Neural cell (in vitro differentiated cells): ENCODE measurements at regions not wholly inside any gene's neighbourhood (a gene's known extent, or its start where the extent isn't known, plus 50 kb on each side); places are given as distances from the start of the nearest gene placed in this dataset.
"Not testable (repeated sequence)": the region's sequence is repeated elsewhere in the genome, so short reads cannot be mapped to it uniquely, and the experiment has no call there.

ENCODE experiments used
- H2AFZ ChIP-seq: fragments of 200-600, 300-800 bp; sonication (generic), shearing (Covaris generic); 2 replicates; pipeline ENCODE4 v1.6.0; 2014; ENCODE audit warnings: low read depth, mild to moderate bottlenecking, antibody characterized with exemption, low read length, moderate library complexity
- H3F3A ChIP-seq: fragments of 200-600 bp; shearing (Covaris generic); 2 replicates; pipeline ENCODE4 v1.6.1; 2016; ENCODE audit warnings: mild to moderate bottlenecking, moderate library complexity, mixed read lengths, antibody characterized with exemption, low read length; ENCODE audit not compliant: insufficient read depth, poor library complexity, severe bottlenecking
- H3K27ac ChIP-seq: fragments of 200-600, 300-800 bp; sonication (generic), shearing (Covaris generic); 2 replicates; pipeline ENCODE4 v1.5.1; 2014; ENCODE audit warnings: mild to moderate bottlenecking, low read length, moderate library complexity
- H3K27me3 ChIP-seq: fragments of 300-800, 200-600 bp; sonication (generic), shearing (Covaris generic); 2 replicates; pipeline ENCODE4 v1.6.0; 2014; ENCODE audit warnings: mild to moderate bottlenecking, low read depth, low read length, moderate library complexity; ENCODE audit not compliant: insufficient read depth
- H3K36me3 ChIP-seq: fragments of 300-800, 200-600 bp; sonication (generic), shearing (Covaris generic); 2 replicates; pipeline ENCODE4 v1.5.1; 2014; ENCODE audit warnings: mild to moderate bottlenecking, antibody characterized with exemption, low read length, moderate library complexity; ENCODE audit not compliant: insufficient read depth
- H3K4me2 ChIP-seq: fragments of 300-800, 200-600 bp; sonication (generic), shearing (Covaris generic); 2 replicates; pipeline ENCODE4 v1.6.0; 2014; ENCODE audit warnings: mild to moderate bottlenecking, low read length
- H3K4me3 ChIP-seq: fragments of 300-800, 200-600 bp; sonication (generic), shearing (Covaris generic); 2 replicates; pipeline ENCODE4 v1.5.1; 2014; ENCODE audit warnings: mild to moderate bottlenecking, low read length, moderate library complexity
- H3K79me2 ChIP-seq: fragments of 200-600 bp; shearing (Covaris generic); replicated peaks from 2 replicates; pipeline ENCODE4 v1.6.0; 2014; ENCODE audit warnings: mild to moderate bottlenecking, low read length, moderate library complexity; ENCODE audit not compliant: insufficient read depth
- H3K9ac ChIP-seq: fragments of 300-800, 200-600 bp; sonication (generic), shearing (Covaris generic); 2 replicates; pipeline ENCODE4 v1.6.1; 2016; ENCODE audit warnings: mild to moderate bottlenecking, low read length, mixed read lengths
- H3K9me2 ChIP-seq: fragments of 200-600 bp; shearing (Covaris generic); 2 replicates; pipeline ENCODE4 v1.6.1; 2016; ENCODE audit warnings: mild to moderate bottlenecking, low read length, mixed read lengths; ENCODE audit not compliant: insufficient read depth
- H3K9me3 ChIP-seq: fragments of 200-600, 300-800 bp; sonication (generic), shearing (Covaris generic); 2 replicates; pipeline ENCODE4 v1.6.1; 2016; ENCODE audit warnings: mild to moderate bottlenecking, mixed run types, low read length, moderate library complexity, mixed read lengths
- H4K20me1 ChIP-seq: fragments of 200-600 bp; shearing (Covaris generic); 2 replicates; pipeline ENCODE4 v1.6.1; 2016; ENCODE audit warnings: mild to moderate bottlenecking, mixed run types; ENCODE audit not compliant: insufficient read depth
- EP300 ChIP-seq: fragments of 450-650 bp; conservative IDR thresholded peaks from 2 replicates; pipeline ENCODE4 v1.6.1; 2014; ENCODE audit warnings: antibody characterized with exemption, mild to moderate bottlenecking, moderate library complexity; ENCODE audit not compliant: poor library complexity, severe bottlenecking
- EZH2 ChIP-seq: fragments of 200-600, 300-800 bp; shearing (Covaris generic), sonication (generic); IDR thresholded peaks from 2 replicates; pipeline ENCODE4 v1.6.1; 2014; ENCODE audit warnings: antibody characterized with exemption, low read length, borderline replicate concordance, mild to moderate bottlenecking; ENCODE audit not compliant: insufficient read depth, poor library complexity, severe bottlenecking
- MXI1 ChIP-seq: fragments of 450-650 bp; conservative IDR thresholded peaks from 2 replicates; pipeline ENCODE4 v1.6.1; 2014; ENCODE audit warnings: antibody characterized with exemption, mild to moderate bottlenecking; ENCODE audit not compliant: poor library complexity, severe bottlenecking
- POLR2AphosphoS5 ChIP-seq: IDR thresholded peaks from 2 replicates; pipeline ENCODE4 v1.6.1; 2012
- TF ChIP-seq, protein P1 (sequence below): fragments of 450-650 bp; IDR thresholded peaks from 2 replicates; pipeline ENCODE4 v1.5.1; 2014; ENCODE audit warnings: antibody characterized with exemption, mild to moderate bottlenecking, moderate library complexity; ENCODE audit not compliant: poor library complexity, severe bottlenecking
- TF ChIP-seq, protein P2 (sequence below): IDR thresholded peaks from 2 replicates; pipeline ENCODE4 v1.6.1; 2012; ENCODE audit warnings: borderline replicate concordance

DNA sequence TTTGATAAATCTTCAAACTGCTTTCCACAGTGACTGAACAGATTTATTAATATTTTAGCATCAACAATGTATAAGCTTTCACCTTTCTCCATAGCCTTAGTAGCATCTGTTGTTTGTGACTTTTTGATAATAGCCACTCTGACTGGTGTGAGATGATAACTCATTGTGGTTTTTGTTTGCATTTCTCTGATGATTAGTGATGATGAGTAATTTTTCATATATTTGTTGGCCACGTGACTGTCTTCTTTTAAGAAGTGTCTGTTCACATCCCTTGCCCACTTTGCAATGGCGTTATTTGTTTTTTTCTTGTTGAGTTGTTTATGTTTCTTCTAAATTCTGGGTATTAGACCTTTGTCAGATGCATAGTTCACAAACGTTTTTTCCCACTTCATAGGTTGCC is 952.9 kb downstream of the TRIB2 start:
- Histone ChIP-seq H4K20me1 (no peaks in the 10 kb centered on the region), H3K9ac (no peak overlapping the region), H3K27ac (no peak overlapping the region), H3K9me3 (no peaks in the 10 kb centered on the region), H2AFZ (no peak overlapping the region), H3K79me2 (no peaks in the 10 kb centered on the region), H3K36me3 (no peaks in the 10 kb centered on the region), H3K4me2 (no peak overlapping the region), H3F3A (no peaks in the 10 kb centered on the region), H3K4me3 (no peak overlapping the region), H3K27me3 (no peaks in the 10 kb centered on the region), H3K9me2 (no peaks in the 10 kb centered on the region)
- TF ChIP-seq EZH2 (no peak), EP300 (no peak), POLR2AphosphoS5 (no peak)
- TF ChIP-seq, protein P1, sequence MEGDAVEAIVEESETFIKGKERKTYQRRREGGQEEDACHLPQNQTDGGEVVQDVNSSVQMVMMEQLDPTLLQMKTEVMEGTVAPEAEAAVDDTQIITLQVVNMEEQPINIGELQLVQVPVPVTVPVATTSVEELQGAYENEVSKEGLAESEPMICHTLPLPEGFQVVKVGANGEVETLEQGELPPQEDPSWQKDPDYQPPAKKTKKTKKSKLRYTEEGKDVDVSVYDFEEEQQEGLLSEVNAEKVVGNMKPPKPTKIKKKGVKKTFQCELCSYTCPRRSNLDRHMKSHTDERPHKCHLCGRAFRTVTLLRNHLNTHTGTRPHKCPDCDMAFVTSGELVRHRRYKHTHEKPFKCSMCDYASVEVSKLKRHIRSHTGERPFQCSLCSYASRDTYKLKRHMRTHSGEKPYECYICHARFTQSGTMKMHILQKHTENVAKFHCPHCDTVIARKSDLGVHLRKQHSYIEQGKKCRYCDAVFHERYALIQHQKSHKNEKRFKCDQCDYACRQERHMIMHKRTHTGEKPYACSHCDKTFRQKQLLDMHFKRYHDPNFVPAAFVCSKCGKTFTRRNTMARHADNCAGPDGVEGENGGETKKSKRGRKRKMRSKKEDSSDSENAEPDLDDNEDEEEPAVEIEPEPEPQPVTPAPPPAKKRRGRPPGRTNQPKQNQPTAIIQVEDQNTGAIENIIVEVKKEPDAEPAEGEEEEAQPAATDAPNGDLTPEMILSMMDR: no peak

DNA sequence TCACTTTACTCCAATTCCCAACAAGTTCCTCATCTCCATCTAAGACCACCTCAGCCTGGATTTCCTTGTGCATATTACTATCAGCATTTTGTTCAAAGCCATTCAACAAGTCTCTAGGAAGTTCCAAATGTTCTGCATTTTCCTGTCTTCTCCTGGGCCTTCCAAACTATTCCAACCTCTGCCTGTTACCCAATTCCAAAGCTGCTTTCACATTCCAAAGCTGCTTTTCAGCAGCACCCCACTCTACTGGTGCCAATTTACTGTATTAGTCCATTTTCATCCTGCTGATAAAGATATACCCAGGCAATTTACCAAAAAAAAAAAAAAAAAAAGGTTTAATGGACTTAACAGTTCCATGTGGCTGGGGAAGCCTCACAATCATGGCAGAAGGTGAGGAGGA is 957.1 kb downstream of the TRIB2 start:
- H3K27me3 ChIP-seq, H3K27ac ChIP-seq, H3K36me3 ChIP-seq, H3K4me3 ChIP-seq, H2AFZ ChIP-seq, H3K9me2 ChIP-seq, H4K20me1 ChIP-seq, H3K4me2 ChIP-seq, H3K79me2 ChIP-seq, H3K9me3 ChIP-seq, H3K9ac ChIP-seq, H3F3A ChIP-seq: not testable (repeated sequence)

- Histone ChIP-seq H2AFZ (no peak overlapping the region), H3K4me2 (no peak overlapping the region), H3K27ac (no peak overlapping the region), H3K79me2 (no peaks in the 10 kb centered on the region), H3K9me3 (no peaks in the 10 kb centered on the region), H3K36me3 (no peaks in the 10 kb centered on the region), H3F3A (no peaks in the 10 kb centered on the region), H3K9ac (no peak overlapping the region), H4K20me1 (no peaks in the 10 kb centered on the region), H3K27me3 (no peaks in the 10 kb centered on the region), H3K4me3 (no peak overlapping the region), H3K9me2 (no peaks in the 10 kb centered on the region)
- TF ChIP-seq, protein P2, sequence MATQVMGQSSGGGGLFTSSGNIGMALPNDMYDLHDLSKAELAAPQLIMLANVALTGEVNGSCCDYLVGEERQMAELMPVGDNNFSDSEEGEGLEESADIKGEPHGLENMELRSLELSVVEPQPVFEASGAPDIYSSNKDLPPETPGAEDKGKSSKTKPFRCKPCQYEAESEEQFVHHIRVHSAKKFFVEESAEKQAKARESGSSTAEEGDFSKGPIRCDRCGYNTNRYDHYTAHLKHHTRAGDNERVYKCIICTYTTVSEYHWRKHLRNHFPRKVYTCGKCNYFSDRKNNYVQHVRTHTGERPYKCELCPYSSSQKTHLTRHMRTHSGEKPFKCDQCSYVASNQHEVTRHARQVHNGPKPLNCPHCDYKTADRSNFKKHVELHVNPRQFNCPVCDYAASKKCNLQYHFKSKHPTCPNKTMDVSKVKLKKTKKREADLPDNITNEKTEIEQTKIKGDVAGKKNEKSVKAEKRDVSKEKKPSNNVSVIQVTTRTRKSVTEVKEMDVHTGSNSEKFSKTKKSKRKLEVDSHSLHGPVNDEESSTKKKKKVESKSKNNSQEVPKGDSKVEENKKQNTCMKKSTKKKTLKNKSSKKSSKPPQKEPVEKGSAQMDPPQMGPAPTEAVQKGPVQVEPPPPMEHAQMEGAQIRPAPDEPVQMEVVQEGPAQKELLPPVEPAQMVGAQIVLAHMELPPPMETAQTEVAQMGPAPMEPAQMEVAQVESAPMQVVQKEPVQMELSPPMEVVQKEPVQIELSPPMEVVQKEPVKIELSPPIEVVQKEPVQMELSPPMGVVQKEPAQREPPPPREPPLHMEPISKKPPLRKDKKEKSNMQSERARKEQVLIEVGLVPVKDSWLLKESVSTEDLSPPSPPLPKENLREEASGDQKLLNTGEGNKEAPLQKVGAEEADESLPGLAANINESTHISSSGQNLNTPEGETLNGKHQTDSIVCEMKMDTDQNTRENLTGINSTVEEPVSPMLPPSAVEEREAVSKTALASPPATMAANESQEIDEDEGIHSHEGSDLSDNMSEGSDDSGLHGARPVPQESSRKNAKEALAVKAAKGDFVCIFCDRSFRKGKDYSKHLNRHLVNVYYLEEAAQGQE: no peak
- TF ChIP-seq, protein P1: no peak
- no peak for TF ChIP-seq MXI1
- no peak for TF ChIP-seq EP300
Measured at GRCh38 chr2:13676269-13676668, 956.2 kb upstream of the LRATD1 start.
